Keratinocyte (primary cell): ENCODE measurements at regions not wholly inside any gene's neighbourhood (a gene's known extent, or its start where the extent isn't known, plus 50 kb on each side); places are given as distances from the start of the nearest gene placed in this dataset.

Experiments
- DNase-seq: peaks from one replicate; pipeline ENCODE4 v3.0.0-alpha.2; 2011; ENCODE audit warnings: low read depth, missing footprints, low spot score
- FAIRE-seq: peaks from 2 replicates; lab custom pipeline; 2011; peaks lifted over from hg19 to GRCh38; lab: Jason Lieb, UNC
- H2AFZ ChIP-seq: 2 replicates; pipeline ENCODE4 v1.6.0; 2012; ENCODE audit warnings: low read length, control low read depth, inconsistent platforms; ENCODE audit not compliant: control insufficient read depth
- H3K27ac ChIP-seq: 2 replicates; pipeline ENCODE4 v1.5.1; 2011; ENCODE audit warnings: low read length; ENCODE audit not compliant: control insufficient read depth, insufficient read depth
- H3K27me3 ChIP-seq: 3 replicates; pipeline ENCODE4 v1.6.0; 2011; ENCODE audit warnings: low read length; ENCODE audit not compliant: control insufficient read depth, insufficient read depth; ENCODE audit errors: extremely low read depth
- H3K36me3 ChIP-seq, 2 experiments: 2 replicates in 1 of 2; 3 replicates in 1 of 2; pipeline ENCODE4 v1.5.1; 2011; ENCODE audit warnings: low read length in 2 of 2, mild to moderate bottlenecking in 1 of 2; ENCODE audit not compliant: control insufficient read depth in 2 of 2, insufficient read depth in 2 of 2; ENCODE audit errors: extremely low read depth in 1 of 2
- H3K4me1 ChIP-seq: 3 replicates; pipeline ENCODE4 v1.5.1; 2011; ENCODE audit warnings: low read length; ENCODE audit not compliant: control insufficient read depth, insufficient read depth; ENCODE audit errors: extremely low read depth
- H3K4me2 ChIP-seq: 3 replicates; pipeline ENCODE4 v1.6.0; 2011; ENCODE audit warnings: low read depth, low read length; ENCODE audit not compliant: control insufficient read depth, insufficient read depth; ENCODE audit errors: extremely low read depth
- H3K4me3 ChIP-seq, 3 experiments: fragments of 200-600 bp in 1 of 3; sonication (generic) in 1 of 3; 2 replicates in 2 of 3; 3 replicates in 1 of 3; pipeline ENCODE4 v1.5.1; 2011 to 2016; ENCODE audit warnings: low read length in 3 of 3, mild to moderate bottlenecking in 3 of 3, control low read depth in 2 of 3, inconsistent platforms in 1 of 3, low read depth in 1 of 3, mixed read lengths in 1 of 3, mixed run types in 1 of 3, moderate library complexity in 1 of 3; ENCODE audit not compliant: control insufficient read depth in 2 of 3, insufficient read depth in 2 of 3; ENCODE audit errors: extremely low read depth in 1 of 3
- H3K79me2 ChIP-seq: 2 replicates; pipeline ENCODE4 v1.6.0; 2012; ENCODE audit warnings: low read length; ENCODE audit not compliant: control insufficient read depth, insufficient read depth
- H3K9ac ChIP-seq: 3 replicates; pipeline ENCODE4 v1.6.0; 2011; ENCODE audit warnings: low read length; ENCODE audit not compliant: control insufficient read depth, insufficient read depth; ENCODE audit errors: extremely low read depth
- H3K9me1 ChIP-seq: 3 replicates; pipeline ENCODE4 v1.6.0; 2011; ENCODE audit warnings: low read length; ENCODE audit not compliant: control insufficient read depth, insufficient read depth; ENCODE audit errors: extremely low read depth
- H3K9me3 ChIP-seq: 2 replicates; pipeline ENCODE4 v1.5.1; 2012; ENCODE audit warnings: low read depth, low read length; ENCODE audit not compliant: control insufficient read depth
- H4K20me1 ChIP-seq: 3 replicates; pipeline ENCODE4 v1.6.0; 2011; ENCODE audit warnings: low read length; ENCODE audit not compliant: control insufficient read depth, insufficient read depth; ENCODE audit errors: extremely low read depth
- EZH2 ChIP-seq: IDR thresholded peaks from one replicate; pipeline ENCODE4 v1.6.1; 2012; ENCODE audit warnings: inconsistent platforms, mild to moderate bottlenecking, low read length, moderate library complexity
- dilution Hi-C: fragments of 300-500 bp; cut with MboI; formaldehyde crosslinking; loops from one replicate; pipeline ENCODE4 v1.7.0; 2020; ENCODE audit warnings: low sequenced_read_pairs; ENCODE audit not compliant: extremely low pct_ligation_motif_present
- TF ChIP-seq, protein P1 (sequence below), 3 experiments: IDR thresholded peaks in 1 of 3; conservative IDR thresholded peaks in 1 of 3; optimal IDR thresholded peaks in 1 of 3; 2 replicates in 2 of 3; 3 replicates in 1 of 3; pipeline versions ENCODE3 to v1.5.1; 2011; ENCODE audit warnings: low read length in 3 of 3, mild to moderate bottlenecking in 3 of 3, moderate library complexity in 2 of 3, control low read depth in 1 of 3, inconsistent platforms in 1 of 3; ENCODE audit not compliant: insufficient read depth in 2 of 3; ENCODE audit errors: extremely low read depth in 1 of 3

DNA sequence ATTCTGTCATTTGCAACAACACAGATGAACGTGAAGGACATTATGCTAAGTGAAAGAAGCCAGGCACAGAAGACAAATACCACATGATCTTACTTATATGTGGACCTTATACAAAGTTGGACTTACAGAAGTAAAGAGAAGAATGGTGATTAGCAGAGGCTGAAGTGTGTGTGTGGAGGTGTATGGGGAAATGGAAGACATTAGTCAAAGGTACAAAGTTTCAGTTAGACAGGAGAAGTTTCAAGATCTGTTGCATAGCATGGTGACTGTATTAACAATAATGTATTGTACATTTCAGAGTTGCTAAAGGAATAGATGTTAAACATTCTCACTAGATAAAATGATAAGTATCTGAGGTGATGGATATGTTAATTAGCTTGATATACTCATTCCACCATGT lies 124.4 kb upstream of the ADRA1D start:
- Histone ChIP-seq H3K9me3 (no peaks in the 10 kb centered on the region), H2AFZ (no peak overlapping the region), H4K20me1 (no peaks in the 10 kb centered on the region), H3K4me2 (no peak overlapping the region), H3K79me2 (no peaks in the 10 kb centered on the region), H3K36me3 (no peaks in the 10 kb centered on the region), H3K4me3 (no peak overlapping the region), H3K27ac (no peak overlapping the region), H3K4me1 (peaks cover 12% of the 10 kb centered on the region), H3K9ac (no peak overlapping the region), H3K27me3 (no peaks in the 10 kb centered on the region), H3K9me1 (no peaks in the 10 kb centered on the region)
- DNase-seq = no peak
- TF ChIP-seq, protein P1, sequence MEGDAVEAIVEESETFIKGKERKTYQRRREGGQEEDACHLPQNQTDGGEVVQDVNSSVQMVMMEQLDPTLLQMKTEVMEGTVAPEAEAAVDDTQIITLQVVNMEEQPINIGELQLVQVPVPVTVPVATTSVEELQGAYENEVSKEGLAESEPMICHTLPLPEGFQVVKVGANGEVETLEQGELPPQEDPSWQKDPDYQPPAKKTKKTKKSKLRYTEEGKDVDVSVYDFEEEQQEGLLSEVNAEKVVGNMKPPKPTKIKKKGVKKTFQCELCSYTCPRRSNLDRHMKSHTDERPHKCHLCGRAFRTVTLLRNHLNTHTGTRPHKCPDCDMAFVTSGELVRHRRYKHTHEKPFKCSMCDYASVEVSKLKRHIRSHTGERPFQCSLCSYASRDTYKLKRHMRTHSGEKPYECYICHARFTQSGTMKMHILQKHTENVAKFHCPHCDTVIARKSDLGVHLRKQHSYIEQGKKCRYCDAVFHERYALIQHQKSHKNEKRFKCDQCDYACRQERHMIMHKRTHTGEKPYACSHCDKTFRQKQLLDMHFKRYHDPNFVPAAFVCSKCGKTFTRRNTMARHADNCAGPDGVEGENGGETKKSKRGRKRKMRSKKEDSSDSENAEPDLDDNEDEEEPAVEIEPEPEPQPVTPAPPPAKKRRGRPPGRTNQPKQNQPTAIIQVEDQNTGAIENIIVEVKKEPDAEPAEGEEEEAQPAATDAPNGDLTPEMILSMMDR (optimal IDR thresholded peaks at IDR 0.05 in 1 of 3, IDR thresholded peaks at IDR 0.05 in 1 of 3, conservative IDR thresholded peaks at IDR 0.05 in 1 of 3; ENCODE audit: extremely low read depth in 1 of 3, insufficient read depth in 2 of 3, low read length in 3 of 3) = no peak
- TF ChIP-seq EZH2 = no peak
- no peak for FAIRE-seq
- dilution Hi-C loops = no loop called here

DNA sequence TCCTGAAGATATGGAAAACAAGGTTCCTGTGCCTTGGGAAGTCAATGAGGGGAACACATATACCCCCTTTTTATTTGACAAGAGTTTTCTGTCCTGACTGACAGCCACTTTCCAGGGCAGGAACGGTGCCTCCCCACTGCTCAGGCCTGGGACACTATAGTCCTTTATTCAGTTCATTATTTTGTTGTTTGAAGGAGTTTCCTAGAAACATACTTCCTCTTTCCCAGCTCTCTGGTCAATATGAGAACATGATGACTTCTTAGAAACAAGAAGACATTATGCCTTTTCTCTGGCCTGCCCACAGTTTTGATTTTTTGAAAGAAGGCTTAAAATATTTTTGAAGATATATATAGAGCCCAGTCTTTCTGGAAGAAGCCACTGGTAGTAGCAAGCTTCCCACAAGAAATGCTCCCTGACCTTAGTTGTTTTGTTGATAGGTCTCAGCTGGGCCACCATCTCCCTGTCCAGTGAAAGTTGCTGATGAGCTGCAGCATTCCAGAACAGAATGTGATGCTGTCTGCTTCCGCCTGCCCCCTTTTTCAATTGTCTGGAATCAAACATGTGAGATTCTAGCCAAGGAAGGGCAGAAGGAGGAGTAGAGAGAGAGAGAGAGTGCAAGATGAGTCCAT lies 122.7 kb upstream of the ADRA1D start:
- Histone ChIP-seq H3K9ac (no peak overlapping the region), H3K79me2 (no peaks in the 10 kb centered on the region), H3K9me3 (peaks cover 1% of the 10 kb centered on the region), H3K4me3 (no peak overlapping the region), H3K4me2 (no peak overlapping the region), H3K9me1 (no peaks in the 10 kb centered on the region), H3K27ac (no peak overlapping the region), H3K36me3 (no peaks in the 10 kb centered on the region), H3K27me3 (no peaks in the 10 kb centered on the region), H2AFZ (no peak overlapping the region), H4K20me1 (no peaks in the 10 kb centered on the region), H3K4me1 (peaks cover 12% of the 10 kb centered on the region)
- no peak for TF ChIP-seq EZH2
- TF ChIP-seq, protein P1 (optimal IDR thresholded peaks at IDR 0.05 in 1 of 3, IDR thresholded peaks at IDR 0.05 in 1 of 3, conservative IDR thresholded peaks at IDR 0.05 in 1 of 3; ENCODE audit: extremely low read depth in 1 of 3, insufficient read depth in 2 of 3, low read length in 3 of 3) = no peak
- dilution Hi-C loops = no loop called here
- DNase-seq (no peak), FAIRE-seq (no peak)
